ENCODE measurements at regions not wholly inside any gene's neighbourhood (a gene's known extent, or its start where the extent isn't known, plus 50 kb on each side); places are given as distances from the start of the nearest gene placed in this dataset.

GRCh38 chr11:110907629-110908028 is 195.4 kb upstream of the ARHGAP20 start:
- H3K27me3 ChIP-seq (ENCODE audit: control insufficient read depth, insufficient read depth, low read length) = no peaks in the 10 kb centered on the region

DNA sequence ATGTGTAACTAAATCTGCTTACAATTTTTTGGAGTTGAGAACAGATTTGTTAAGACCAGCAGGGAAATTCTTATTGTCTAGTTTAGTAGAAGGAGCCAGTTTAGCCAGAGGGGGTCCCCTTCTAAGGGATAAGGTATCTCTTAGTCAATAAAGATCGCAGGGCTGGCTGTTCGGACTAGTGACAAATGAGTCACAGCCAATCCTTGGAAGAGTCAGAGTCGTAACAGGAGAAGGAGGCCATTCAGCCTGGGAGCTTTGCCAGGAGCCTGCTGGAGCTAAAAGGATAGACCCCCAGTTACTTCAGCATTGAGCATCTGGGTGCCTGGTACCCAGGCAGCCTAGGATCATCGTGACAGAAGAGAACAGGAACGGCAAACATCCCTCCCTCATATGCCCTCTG is 191.6 kb upstream of the ARHGAP20 start:
- DNase-seq = no peak
- H3K4me3 ChIP-seq (ENCODE audit: insufficient read depth, low read depth, low read length) = no peak overlapping the region
- no peaks in the 10 kb centered on the region for H3K36me3 ChIP-seq (replicated peaks; ENCODE audit: control insufficient read depth, insufficient read depth, low read length)
- no peaks in the 10 kb centered on the region for H3K27me3 ChIP-seq (ENCODE audit: control insufficient read depth, insufficient read depth, low read length)

More at GRCh38 chr11:110907629-110908028, 195.4 kb upstream of the ARHGAP20 start:
- Histone ChIP-seq H3K36me3 (replicated peaks; ENCODE audit: control insufficient read depth, insufficient read depth, low read length) (no peaks in the 10 kb centered on the region), H3K4me3 (ENCODE audit: insufficient read depth, low read depth, low read length) (no peak overlapping the region)
- DNase-seq = no peak

DNA sequence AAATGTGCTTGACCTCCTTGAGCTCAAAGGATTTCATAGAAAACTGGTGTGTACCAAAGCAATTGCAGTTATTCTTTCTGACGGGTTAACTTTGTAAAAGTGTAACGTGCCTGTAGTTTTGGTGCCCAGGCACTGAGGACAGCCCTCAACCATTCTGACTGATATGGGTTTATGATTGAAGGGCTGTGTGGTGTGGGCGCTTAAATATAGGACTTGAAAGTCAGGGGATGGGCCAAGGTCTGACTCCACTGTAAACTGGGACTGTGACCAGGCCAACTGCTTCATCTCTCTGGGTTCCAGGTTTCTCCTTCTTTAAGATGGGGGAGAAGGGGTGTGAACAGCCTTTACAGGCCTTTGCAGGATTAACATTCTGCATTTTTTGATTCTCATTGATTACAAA is 191.1 kb upstream of the ARHGAP20 start:
- H3K4me3 ChIP-seq (ENCODE audit: insufficient read depth, low read depth, low read length) = no peak overlapping the region
- no peaks in the 10 kb centered on the region for H3K36me3 ChIP-seq (replicated peaks; ENCODE audit: control insufficient read depth, insufficient read depth, low read length)
- H3K27me3 ChIP-seq (ENCODE audit: control insufficient read depth, insufficient read depth, low read length) = no peaks in the 10 kb centered on the region
- DNase-seq = no peak

DNA sequence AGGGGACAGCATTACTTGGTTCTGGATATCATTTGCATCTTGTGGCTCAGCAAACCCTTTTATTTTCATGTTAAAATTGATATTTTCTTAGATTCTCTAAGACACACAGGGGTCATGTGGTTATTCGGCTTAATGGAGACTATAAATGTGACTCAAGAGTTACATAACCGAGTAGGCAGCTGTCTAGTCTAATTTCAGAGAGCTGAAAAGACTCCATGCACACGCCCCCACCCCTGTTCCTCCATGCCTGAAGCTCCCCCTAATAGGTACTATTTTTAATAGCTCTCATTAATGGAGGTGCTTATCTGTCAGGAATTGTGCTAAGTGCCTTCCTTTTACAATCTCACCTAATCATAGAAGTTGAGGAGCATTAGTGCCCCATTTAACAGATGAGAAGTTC is 189.2 kb upstream of the ARHGAP20 start:
- no peaks in the 10 kb centered on the region for H3K36me3 ChIP-seq (replicated peaks; ENCODE audit: control insufficient read depth, insufficient read depth, low read length)
- H3K4me3 ChIP-seq (ENCODE audit: insufficient read depth, low read depth, low read length) = no peak overlapping the region
- no peaks in the 10 kb centered on the region for H3K27me3 ChIP-seq (ENCODE audit: control insufficient read depth, insufficient read depth, low read length)
- no peak for DNase-seq

DNA sequence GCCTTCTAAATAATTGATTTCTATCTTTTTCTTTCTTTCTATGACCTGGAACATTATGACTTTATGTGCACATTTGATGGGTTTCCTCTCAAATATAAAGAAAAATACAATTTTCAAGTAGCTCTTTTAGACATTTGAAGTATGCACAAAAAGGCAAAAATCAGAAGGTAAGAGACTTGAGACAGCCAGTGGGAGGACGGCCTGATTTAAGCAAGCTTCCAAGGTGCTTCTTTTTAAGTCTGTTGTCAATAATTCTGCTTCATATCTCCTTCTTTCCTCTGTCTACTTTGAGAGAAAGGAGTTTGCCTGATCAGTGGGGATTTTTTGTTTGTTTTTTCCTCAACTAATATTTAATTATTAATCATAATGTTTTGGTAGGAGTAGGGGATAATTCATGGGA is 188.2 kb upstream of the ARHGAP20 start:
- H3K36me3 ChIP-seq (replicated peaks; ENCODE audit: control insufficient read depth, insufficient read depth, low read length) = no peaks in the 10 kb centered on the region
- no peak for DNase-seq
- no peak overlapping the region for H3K4me3 ChIP-seq (ENCODE audit: insufficient read depth, low read depth, low read length)
- H3K27me3 ChIP-seq (ENCODE audit: control insufficient read depth, insufficient read depth, low read length) = no peaks in the 10 kb centered on the region

- no peak for DNase-seq
- no peak overlapping the region for H3K4me3 ChIP-seq (ENCODE audit: insufficient read depth, low read depth, low read length)
Measured at GRCh38 chr11:110897035-110897434, 184.8 kb upstream of the ARHGAP20 start.

DNA sequence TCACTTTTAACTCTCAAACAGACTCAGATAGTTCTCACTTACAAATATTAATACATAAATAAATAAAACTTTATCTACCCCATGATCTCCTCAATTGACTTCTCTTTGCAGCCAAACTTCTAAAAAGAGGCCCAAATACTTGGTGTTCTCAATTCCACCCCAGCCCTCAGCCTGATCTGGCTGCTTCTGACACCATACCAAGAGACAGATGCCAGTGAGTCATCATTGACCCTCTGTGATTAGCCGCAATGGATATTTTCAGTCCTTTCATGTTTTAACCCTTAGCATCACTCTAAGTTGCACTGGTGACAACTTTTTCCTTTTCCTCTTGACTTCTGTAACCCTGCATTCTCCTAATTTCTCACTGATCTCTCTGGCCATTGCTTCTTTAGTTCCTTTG is 184.1 kb upstream of the ARHGAP20 start:
- no peaks in the 10 kb centered on the region for H3K27me3 ChIP-seq (ENCODE audit: control insufficient read depth, insufficient read depth, low read length)
- no peaks in the 10 kb centered on the region for H3K36me3 ChIP-seq (replicated peaks; ENCODE audit: control insufficient read depth, insufficient read depth, low read length)
- no peak for DNase-seq
- H3K4me3 ChIP-seq (ENCODE audit: insufficient read depth, low read depth, low read length) = no peak overlapping the region

More at GRCh38 chr11:110897035-110897434, 184.8 kb upstream of the ARHGAP20 start:
- H3K36me3 ChIP-seq (replicated peaks; ENCODE audit: control insufficient read depth, insufficient read depth, low read length) = no peaks in the 10 kb centered on the region
- H3K27me3 ChIP-seq (ENCODE audit: control insufficient read depth, insufficient read depth, low read length) = no peaks in the 10 kb centered on the region

DNA sequence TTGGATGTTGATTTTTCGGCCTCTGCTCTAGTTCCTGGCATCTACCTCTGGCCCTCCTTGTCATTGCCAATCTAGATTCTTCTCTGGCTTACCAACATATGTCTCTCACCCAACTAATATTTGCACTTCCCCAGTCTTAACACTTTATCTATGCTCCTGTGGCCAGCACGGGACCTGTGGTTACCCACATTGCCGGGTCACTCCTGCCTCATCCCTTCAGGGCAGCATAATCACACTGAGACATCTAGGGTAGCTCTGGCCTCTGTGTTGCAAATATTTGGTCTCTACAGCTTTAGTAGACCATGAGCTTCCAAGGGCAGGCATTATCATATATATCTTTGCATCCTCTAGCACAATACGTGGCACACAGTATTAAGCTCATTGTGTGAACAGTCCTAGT is 182.0 kb upstream of the ARHGAP20 start:
- no peaks in the 10 kb centered on the region for H3K27me3 ChIP-seq (ENCODE audit: control insufficient read depth, insufficient read depth, low read length)
- H3K36me3 ChIP-seq (replicated peaks; ENCODE audit: control insufficient read depth, insufficient read depth, low read length) = no peaks in the 10 kb centered on the region
- H3K4me3 ChIP-seq (ENCODE audit: insufficient read depth, low read depth, low read length) = no peak overlapping the region
- no peak for DNase-seq

DNA sequence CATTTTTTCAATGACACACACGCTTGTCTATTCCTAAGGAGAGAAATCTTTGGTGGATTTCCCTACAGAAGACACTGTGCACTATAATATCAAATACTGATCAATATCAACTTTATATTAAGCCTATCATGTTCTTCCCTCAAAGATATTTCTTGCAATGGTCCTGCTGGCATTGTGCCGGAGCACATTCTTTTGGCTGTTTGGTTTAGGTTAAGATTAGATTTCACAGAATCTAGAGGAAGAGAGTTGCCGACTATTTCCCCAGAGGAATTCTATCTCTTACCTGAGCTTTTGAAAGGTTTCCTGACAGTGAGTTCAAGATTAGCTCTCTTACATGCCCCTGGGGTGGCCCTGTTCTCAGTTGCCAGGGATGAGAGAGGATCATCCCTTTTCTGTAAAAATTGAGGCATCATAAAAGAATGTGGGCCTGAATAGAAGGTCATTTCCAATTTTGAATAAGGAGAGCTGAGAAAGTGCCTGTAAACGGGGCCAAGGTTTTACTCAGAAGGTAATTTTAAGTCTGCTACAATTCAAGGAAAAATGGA is 180.6 kb upstream of the ARHGAP20 start:
- no peak for DNase-seq
- H3K27me3 ChIP-seq (ENCODE audit: control insufficient read depth, insufficient read depth, low read length) = no peaks in the 10 kb centered on the region
- H3K36me3 ChIP-seq (replicated peaks; ENCODE audit: control insufficient read depth, insufficient read depth, low read length) = no peaks in the 10 kb centered on the region
- no peak overlapping the region for H3K4me3 ChIP-seq (ENCODE audit: insufficient read depth, low read depth, low read length)

DNA sequence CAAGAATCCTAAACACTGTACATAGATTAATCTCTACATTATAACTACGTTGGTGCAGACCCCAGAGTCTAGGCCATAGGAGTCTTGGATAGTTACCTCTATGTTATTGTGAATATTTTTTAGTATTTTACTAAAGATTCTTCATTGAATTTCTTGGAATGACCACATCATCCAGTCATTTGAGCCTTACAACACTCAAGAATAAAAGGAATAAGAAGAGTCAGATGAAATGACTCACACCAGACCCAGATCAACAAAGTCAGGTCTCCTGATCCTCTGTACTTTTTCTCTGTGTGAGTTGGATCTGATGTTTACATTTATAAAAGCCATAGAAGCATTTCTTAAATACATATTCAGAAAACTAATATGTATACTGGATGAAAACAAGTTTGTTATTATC is 179.2 kb upstream of the ARHGAP20 start:
- H3K27me3 ChIP-seq (ENCODE audit: control insufficient read depth, insufficient read depth, low read length) = no peaks in the 10 kb centered on the region
- H3K36me3 ChIP-seq (replicated peaks; ENCODE audit: control insufficient read depth, insufficient read depth, low read length) = no peaks in the 10 kb centered on the region
- no peak overlapping the region for H3K4me3 ChIP-seq (ENCODE audit: insufficient read depth, low read depth, low read length)
- DNase-seq = no peak

GRCh38 chr11:110890995-110891394 is 178.8 kb upstream of the ARHGAP20 start:
- no peaks in the 10 kb centered on the region for H3K27me3 ChIP-seq (ENCODE audit: control insufficient read depth, insufficient read depth, low read length)
- H3K36me3 ChIP-seq (replicated peaks; ENCODE audit: control insufficient read depth, insufficient read depth, low read length) = no peaks in the 10 kb centered on the region

GRCh38 chr11:110886288-110886970 is 174.2 kb upstream of the ARHGAP20 start:
- no peak for DNase-seq
- no peaks in the 10 kb centered on the region for H3K36me3 ChIP-seq (replicated peaks; ENCODE audit: control insufficient read depth, insufficient read depth, low read length)
- H3K4me3 ChIP-seq (ENCODE audit: insufficient read depth, low read depth, low read length) = no peak overlapping the region
- no peaks in the 10 kb centered on the region for H3K27me3 ChIP-seq (ENCODE audit: control insufficient read depth, insufficient read depth, low read length)

More at GRCh38 chr11:110890995-110891394, 178.8 kb upstream of the ARHGAP20 start:
- no peak for DNase-seq
- no peak overlapping the region for H3K4me3 ChIP-seq (ENCODE audit: insufficient read depth, low read depth, low read length)

GRCh38 chr11:110883256-110883655 is 171.0 kb upstream of the ARHGAP20 start:
- Histone ChIP-seq H3K27me3 (ENCODE audit: control insufficient read depth, insufficient read depth, low read length) (no peaks in the 10 kb centered on the region), H3K36me3 (replicated peaks; ENCODE audit: control insufficient read depth, insufficient read depth, low read length) (no peaks in the 10 kb centered on the region), H3K4me3 (ENCODE audit: insufficient read depth, low read depth, low read length) (no peak overlapping the region)
- DNase-seq = no peak

DNA sequence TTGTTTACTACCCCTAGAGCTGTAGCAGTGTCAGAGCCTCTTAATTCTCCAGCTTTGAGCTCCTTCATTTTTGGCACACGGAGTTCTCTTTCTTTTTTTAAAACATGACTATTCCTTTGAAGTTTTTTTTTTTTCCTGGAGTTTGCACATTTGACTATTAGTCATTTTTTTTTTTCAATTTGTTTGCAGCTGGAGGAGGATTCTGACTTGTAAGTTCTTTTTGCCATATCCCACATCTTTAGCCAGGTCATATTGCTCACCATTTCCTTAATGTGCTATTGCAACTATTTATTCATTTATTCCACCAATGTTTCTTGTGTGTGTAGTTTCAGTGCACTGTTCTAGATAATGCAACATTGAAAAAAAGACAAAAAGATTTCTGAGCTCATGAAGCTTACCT is 166.3 kb upstream of the ARHGAP20 start:
- Histone ChIP-seq H3K27me3 (ENCODE audit: control insufficient read depth, insufficient read depth, low read length) (no peaks in the 10 kb centered on the region), H3K36me3 (replicated peaks; ENCODE audit: control insufficient read depth, insufficient read depth, low read length) (no peaks in the 10 kb centered on the region), H3K4me3 (ENCODE audit: insufficient read depth, low read depth, low read length) (no peak overlapping the region)
- no peak for DNase-seq

- Histone ChIP-seq H3K36me3 (replicated peaks; ENCODE audit: control insufficient read depth, insufficient read depth, low read length) (no peaks in the 10 kb centered on the region), H3K27me3 (ENCODE audit: control insufficient read depth, insufficient read depth, low read length) (no peaks in the 10 kb centered on the region), H3K4me3 (ENCODE audit: insufficient read depth, low read depth, low read length) (no peak overlapping the region)
- DNase-seq = no peak
Measured at GRCh38 chr11:110874437-110875030, 162.3 kb upstream of the ARHGAP20 start.

Measured in H7 (cell line).